Activated CD4-positive, CD25-positive, alpha-beta regulatory T cell treated with anti-CD3 and anti-CD28 coated beads, Interleukin-2, amount 50 U/mL, for 24 hours (primary cell): ENCODE measurements at regions not wholly inside any gene's neighbourhood (a gene's known extent, or its start where the extent isn't known, plus 50 kb on each side); places are given as distances from the start of the nearest gene placed in this dataset.
"Not testable (repeated sequence)": the region's sequence is repeated elsewhere in the genome, so short reads cannot be mapped to it uniquely, and the experiment has no call there.

Experiments
- ATAC-seq, 2 donors: fragments of 150-1000 bp; cut with Tn5 transposase; one replicate each; pipeline ENCODE4 v1.10.0; 2021; ENCODE audit warnings: mild to moderate bottlenecking in 1 of 2, moderate library complexity in 1 of 2

DNA sequence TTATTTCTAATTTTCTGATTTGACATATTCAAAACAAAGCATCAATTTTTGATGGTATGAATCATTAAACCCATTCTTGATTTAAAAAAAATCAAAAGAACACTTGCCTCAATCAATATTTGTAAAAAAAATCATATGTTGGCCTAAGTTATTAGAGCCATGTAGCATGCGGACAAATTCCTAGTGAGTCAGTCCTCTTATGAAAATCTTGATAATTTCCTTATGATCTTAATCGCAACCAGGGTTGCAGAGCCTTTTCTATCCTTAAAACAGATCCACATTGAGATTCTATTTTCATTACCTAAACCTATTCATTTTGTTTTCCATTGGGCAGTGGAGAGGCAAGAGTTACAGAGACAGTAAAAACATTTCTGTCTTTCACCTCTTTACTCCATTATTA, 203.2 kb downstream of the ARL4A start:
- ATAC-seq = no peak

DNA sequence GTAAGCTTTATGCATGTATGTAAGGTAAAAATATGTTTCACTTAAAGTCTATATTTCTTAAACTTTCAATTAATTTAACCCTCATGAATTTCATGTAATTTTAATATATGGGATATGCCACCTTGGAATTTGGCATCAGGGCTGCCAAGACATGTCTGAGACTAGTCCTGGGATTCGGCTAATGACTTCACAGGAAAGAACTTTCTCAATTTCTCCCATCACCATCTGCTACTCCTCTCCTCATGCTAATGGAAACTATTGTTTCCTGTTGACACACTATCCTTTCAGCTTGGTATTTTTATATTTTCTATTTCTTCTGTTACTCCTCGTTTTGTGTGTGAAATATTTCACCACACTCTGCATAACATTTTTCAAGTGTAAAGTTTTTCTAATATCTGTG, 205.9 kb downstream of the ARL4A start:
- ATAC-seq = no peak

DNA sequence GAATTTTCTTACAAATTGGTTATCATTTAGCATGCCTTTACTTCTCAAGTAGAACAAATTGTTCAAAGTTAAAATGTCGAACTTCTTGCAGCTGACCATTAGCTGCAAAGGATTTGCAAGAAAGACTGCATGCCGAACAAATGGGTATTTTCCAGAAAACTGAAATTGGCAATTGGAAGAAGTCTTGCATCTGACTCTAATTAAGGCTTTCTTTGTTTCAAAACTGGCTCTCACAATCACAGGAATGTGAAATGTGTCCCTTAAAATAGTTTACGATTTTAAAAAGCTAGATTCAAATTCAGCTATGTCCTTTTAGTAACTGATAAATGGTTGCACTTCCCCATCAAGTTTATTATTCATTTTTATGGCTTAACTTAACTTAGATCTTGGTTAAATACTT, 207.9 kb downstream of the ARL4A start:
- ATAC-seq = no peak

DNA sequence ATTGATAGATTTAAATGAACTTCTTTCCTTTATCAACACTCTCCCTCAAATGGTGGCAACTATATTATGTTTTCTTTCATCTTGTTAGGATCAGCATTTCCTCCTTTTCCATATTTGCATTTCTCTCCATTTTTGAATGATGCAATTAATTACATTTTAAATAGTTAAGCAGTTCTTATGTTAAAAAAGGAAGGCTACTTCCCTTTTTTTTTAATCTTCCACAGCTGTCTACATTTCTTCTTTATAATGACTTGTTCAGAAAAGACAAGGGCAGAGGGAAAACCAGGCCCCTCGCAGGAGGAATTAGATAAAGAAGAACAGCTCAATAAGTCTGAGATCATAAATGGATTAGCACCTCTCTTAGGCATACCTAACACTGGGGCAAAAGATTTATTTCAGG, 208.9 kb downstream of the ARL4A start:
- ATAC-seq = no peak

DNA sequence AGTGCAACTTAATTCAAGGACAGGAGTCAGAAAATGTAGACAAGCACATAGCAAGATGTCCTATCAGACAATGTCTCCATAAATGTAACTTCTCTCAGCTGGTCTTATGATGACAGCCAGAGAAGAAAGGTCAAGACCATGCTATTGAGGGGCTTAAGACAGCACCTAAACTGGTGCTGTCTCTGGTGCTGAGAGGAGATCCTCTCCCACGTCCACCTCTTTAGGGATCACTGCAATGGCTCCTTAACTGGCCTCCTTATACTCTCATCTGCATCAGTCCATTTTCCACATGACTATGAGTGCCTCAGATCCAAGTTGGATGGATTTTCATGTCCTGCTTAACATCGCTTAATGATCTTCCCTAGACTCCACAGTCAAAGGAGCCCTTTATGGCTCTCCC, 210.6 kb downstream of the ARL4A start:
- ATAC-seq = peak in 1 of 2 donors; percentile 17

DNA sequence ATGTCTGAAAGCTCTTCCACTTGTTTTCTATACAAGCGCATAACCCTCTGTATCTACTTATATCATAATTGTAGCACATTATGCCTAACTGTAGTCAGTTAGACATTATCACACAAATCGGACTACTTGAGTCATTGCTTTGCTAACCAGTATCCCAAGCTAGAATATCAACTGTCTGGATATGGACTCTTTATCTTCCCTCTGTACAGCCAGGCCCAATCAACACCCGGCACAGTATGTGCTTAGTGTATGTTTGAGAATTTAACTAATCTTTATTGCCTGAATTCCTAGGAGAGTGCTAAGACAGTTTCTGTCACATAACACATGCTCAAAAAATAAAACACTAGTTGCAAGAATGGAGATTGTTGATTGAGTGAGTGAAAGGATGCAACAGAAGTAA, 211.2 kb downstream of the ARL4A start:
- ATAC-seq = no peak

DNA sequence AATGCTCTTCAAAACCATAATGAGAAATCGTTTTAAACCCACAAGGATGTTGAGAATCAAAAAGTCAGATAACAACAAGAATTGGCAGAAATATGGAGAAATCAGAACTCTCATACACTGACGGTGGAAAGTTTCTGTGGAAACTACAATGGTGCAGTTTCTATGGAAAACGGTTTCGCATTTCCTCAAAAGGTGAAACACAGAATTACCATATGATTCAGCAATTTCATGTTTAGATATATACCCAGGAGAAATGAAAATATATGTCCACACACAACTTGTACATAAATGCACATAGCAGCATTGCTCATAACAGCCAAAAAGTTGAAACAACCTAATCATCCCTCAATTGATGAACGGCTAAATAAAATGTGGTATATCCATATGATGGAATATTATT, 218.2 kb downstream of the ARL4A start:
- ATAC-seq = no peak

DNA sequence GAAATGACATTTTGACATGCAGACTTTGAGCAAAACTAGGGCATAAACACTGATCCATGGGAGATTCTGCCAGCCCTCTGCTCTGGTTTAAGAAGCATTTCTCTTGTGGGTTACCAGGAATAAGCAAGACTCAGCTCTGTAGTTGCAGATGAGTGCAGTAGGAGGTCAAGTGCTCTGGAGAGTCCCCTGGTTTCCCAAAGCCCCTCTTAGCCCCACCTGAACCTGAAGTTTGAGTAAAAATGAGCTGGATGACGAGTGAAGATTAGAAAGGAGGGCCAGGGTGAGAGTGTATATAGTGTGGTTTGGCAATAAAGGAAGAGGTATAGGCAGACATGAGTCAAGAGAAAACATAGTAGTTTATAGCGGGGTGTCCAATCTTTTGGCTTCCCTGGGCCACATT, 220.3 kb downstream of the ARL4A start:
- no peak for ATAC-seq

DNA sequence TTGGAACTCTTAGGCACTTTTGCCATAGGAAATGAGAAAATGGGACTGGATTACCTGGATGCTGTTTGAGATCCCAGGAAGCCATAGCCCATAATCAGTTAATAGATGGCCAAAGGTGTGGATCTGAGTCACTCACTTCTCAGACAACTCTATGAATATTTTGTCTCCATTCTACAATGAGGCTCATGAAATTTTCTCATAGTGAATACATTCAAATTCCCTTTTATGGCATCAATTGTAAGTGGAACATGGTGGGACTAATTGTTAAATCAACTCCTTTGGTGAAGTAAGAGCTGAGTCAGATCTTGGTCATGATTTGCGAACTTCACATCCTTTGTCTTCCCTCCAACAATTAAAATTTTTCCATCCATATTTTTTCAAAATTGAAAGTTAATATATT, 222.1 kb downstream of the ARL4A start:
- no peak for ATAC-seq

DNA sequence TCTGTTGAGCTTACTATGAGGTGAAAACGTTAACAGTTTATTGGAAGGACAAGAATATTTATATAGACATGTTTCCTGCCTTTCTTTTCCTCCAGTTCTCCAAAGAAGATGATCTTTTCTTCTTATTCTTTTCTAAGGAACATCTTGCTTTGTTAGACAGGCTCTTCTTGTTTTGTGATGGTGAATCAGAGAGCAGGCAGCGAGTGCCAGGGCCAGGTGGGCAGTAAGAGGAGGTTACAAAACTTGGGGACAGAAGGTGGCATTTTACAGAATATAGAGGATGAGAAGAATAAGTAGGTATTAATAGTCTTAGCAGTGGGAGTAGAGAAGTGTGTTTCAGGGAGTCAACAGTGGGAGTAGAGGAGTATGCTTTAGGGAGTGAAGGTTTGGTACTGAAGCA, 223.6 kb downstream of the ARL4A start:
- ATAC-seq = no peak

DNA sequence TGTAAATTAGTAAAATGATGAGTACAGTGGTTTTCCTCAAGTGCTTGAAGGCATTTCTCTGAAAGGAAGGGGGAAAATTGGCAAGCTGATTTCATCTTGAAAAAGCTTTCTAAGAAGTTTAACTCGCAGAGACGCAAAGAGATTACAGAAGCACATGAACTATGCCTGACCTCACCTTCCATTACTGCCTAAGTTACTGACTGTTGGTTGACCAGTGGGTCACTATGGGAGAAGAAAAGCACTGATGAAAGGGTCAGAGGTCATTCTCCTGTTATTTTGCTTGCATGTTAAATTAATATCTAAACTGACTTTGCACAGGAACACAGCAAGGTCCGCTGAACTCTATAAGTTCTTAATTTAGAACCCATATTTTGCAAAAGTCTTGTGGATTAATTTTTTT, 225.6 kb downstream of the ARL4A start:
- ATAC-seq = no peak

DNA sequence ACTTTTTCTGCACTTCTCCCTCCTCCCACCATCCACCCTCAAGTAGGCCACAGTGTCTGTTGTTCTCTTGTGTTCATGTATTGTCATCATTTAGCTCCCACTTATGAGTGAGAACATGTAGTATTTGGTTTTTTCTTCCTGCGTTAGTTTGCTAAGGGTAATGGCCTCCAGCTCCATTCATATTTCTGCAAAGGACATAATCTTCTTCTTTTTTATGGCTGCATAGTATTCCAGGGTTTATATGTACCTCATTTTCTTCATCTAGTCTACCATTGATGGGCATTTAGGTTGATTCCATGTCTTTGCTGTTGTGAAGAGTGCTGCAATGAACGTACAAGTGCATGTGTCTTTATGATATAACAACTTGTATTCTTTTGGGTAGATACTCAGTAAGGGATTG, 230.4 kb downstream of the ARL4A start:
- no peak for ATAC-seq

DNA sequence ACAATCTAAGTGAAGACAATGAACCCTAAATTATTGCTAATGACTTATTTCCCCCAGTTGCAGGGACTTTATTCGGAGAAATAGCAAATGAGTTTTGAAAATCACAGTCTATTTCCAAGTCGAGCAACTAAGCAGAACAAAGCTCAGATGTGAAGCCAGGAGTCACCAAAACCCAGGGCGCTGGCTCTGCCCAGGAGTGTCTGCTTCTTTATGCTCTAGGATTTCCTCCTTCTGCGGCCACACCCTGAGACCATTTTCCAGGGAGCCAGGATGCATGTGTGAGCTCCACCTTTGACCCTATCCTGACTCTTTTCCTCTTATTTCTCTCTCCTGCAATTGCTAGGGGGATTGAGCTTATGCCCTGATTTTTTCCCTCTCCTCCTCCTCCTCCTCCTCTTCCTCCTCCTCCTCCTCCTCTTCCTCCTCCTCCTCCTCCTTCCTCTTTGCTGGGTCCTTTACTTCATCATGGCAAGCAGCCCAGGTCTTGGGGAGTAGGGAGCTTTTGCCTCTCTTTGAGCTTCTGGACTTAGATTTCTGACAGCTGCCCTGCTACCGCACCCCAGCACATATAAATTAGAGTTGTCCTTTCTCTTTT, 234.4 kb downstream of the ARL4A start:
- ATAC-seq = no peak

DNA sequence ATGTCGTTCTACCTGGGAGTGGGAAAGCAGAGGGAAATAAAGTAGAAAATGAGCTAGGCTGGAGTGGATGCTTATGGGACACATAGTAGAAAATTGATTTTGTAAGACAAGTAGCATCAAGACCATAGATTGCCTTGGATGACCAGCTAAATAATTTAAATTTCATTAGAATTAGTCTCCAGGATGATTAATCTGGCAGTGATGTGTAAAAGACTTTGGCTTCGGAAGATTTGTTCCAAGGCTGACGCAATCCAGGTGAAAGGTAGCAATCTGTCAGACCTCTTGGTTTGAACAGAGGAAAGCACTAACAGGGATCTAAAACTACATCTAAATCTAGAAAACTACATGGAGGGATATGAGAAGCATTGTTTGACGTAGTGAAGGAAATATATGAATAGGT, 236.5 kb downstream of the ARL4A start:
- no peak for ATAC-seq

DNA sequence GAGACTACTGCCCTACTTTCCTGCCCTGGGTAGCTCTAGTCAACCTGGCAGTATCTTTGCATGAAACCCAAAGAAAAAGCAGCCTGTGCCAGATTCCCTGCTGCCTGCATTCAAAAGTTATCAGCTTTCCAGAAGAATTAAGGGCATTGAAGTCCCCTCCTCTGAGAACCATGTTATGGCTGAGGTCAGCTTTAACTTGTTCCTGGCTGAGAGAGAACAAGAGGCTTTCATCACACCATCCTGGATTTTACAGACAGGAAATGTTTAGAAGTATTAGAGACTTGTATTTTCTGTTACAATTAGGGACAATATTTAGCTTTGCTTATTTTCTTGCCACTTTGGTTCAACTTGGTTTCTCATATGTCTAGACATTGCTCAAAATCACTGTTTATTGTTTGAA, 238.8 kb downstream of the ARL4A start:
- ATAC-seq = no peak

DNA sequence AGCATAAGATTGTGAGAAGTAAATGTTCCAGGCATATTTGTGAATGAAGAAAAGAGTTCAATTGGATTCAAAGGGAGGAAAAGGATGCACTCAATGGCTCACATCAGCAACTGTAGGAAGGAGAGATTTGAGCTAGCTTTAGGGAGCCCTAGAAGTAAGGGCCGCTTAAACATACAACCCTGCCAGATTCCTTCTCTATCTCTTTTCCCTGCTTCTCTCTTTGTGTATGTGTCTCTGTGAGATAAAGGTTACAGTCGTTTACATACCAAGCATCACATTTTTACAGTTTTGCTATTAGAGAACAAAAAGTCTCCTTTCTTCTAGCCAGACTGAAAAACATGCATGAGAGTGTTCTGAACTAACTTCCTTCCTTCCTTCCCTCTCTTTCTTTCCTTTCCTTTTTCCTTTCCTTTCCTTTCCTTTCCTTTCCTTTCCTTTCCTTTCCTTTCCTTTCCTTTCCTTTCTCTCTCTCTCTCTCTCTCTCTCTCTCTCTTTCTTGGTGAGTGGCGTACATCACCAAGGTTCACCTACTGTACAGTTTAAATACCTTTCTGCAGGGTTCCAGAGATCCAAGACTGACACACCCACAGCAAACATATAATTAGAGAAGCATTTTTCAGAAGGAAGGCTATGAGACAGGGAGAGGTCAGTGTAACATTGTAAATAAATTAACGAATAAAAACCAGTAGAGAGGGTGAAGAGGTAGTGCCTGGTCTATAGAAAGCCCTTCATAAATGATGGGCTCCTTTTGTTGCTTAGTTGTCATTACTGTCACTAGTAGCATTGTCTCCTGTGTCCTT, 240.4 kb downstream of the ARL4A start:
- ATAC-seq = no peak

DNA sequence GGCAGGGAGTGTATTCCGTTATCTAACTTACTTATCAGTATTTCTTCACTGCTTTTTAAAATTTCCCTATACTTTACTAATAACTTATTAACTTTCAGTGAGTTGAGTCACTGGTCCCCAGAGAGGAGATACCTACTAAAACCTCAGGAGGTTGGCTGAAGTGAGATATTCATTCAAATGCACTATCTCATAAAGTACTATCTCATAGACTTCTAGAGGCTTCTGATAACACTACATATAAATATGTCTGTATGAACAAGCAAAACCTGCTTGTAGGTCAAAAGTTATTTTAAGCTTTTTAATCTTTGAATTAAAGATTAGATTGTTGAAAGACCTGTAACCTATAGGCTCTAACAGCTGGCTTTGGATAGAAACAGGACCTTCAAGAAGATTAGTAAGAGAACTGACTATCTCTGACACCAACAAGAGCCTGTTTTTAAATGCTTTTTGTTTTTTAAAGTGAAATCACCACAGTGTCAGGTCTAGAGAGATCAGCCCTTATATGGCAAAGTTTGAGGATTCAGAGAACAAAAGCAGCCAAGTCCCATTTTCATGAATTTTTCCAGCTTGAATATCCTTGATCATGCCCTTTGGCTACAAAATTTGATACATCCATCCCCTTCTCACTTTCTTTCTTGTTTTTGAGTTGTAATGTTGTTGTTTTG, 242.2 kb downstream of the ARL4A start:
- no peak for ATAC-seq

DNA sequence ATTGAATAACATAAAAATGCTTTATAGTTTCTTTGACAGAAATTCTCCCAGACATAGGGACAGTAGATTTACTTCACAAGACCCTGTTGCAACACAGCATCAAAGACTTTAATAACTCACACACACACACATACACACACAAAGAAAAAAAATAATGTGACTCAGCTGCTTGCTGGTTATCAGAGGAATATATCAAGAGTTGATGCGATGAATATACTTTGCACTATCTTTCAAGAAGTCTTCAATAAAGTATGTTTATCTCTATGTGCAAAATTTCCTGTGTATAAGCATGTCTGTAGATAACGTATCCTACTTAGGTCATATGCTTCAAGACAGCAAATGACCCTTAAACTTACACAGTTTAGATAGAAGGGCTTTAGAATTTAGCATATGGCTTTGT, 243.1 kb downstream of the ARL4A start:
- no peak for ATAC-seq

DNA sequence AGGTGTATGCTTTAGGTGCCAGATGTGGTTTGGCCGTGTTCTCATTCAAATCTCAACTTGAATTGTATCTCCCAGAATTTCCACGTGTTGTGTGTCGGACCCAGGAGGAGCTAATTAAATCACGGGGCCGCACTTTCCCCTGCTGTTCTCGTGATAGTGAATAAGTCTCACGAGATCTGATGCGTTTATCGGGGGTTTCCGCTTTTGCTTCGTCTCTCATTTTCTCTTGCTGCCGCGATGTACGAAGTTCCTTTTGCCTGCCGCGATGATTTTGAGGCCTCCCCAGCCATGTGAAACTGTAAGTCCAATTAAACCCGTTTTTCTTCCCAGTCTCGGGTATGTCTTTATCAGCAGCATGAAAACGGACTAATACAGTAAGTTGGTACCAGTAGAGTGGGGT, 244.0 kb downstream of the ARL4A start:
- not testable (repeated sequence) for ATAC-seq

DNA sequence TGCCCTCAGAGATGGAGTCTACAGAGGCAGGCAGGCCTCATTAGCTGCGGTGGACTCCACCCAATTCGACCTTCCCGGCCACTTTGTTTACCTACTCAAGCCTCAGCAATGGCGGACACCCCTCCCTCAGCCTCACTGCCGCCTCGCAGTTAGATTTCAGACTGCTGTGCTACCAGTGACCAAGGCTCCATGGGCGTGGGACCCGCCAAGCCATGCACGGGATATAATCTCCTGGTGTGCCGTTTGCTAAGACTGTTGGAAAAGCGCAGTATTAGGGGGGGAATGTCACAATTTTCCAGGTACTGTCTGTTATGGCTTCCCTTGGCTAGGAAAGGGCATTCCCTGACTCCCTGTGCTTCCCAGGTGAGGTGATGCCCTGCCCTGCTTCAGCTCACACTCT, 252.3 kb downstream of the ARL4A start:
- ATAC-seq = no peak

DNA sequence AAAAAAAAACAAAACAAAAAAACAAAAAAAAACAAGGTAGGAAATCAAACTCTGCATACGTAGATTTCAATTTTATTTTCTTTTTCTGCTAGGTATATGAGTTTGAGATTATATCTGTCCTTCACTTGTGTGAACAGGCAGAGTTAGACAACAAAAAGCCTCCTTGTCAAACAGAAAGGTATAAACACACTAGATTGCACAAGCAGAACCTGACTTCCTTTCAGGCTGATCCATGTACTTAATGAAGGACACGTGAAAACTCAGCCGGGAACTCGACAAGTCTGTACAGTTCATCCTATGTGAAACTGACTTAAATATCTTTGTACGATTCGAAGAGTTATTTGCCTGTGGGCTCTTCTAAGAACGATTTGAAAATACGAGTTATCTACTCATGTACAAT, 254.1 kb downstream of the ARL4A start:
- no peak for ATAC-seq

DNA sequence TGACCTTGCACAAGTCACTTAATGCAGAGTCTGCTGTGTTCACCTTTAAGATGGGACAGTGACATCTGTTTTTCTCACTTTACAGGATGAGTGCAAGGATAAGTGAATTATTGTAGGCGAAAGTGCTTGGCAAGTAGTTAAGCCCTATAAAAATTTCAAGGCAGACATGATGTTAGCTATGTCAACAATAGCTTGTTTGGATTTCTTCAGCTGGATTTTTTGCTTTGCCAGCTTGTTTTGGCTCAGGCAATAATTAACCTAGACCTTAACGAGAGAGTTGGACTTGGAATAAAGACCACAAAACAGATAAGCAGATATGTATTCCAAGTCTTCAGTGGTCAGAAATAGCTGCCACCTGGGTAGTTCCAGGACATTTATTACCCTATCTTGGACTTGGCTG, 255.2 kb downstream of the ARL4A start:
- no peak for ATAC-seq

DNA sequence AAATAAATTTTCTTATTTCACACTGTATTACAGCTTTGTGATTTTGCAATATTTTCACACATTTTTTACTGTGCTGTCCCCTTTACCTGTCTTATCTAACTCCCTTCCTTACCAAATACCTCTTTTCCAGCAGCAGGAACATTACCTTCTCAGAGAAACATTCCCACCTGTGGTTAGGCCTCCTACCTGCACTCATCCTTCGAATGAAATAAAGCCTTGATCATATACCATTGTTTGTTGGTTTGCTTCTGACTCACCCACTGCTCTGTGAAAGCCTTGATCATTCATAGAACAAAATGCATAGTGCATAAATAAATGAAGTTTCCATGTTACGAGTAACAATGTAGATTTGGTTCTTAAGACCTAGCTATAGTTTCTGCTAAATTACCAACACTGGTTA, 256.3 kb downstream of the ARL4A start:
- no peak for ATAC-seq

DNA sequence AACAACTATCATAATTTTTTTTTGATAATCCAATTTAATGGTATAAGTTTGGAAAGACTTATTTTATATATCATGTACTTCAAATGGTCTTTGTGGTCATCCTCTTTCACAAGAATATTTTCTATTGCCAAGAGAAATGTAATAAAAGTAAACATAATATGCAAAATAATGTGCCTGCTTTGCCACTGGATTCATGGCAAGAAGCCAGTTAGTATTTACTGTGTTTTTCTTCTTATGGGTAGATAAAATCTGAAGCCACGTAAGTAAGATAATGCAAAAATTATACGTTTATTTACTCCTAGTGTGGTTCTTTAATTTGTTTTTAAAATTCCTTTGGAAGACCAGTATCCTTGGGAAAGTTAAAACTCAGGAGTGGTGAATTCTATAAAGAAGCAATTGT, 258.5 kb downstream of the ARL4A start:
- ATAC-seq = no peak
